Uterus (tissue), 3 donors: ENCODE measurements at regions not wholly inside any gene's neighbourhood (a gene's known extent, or its start where the extent isn't known, plus 50 kb on each side); places are given as distances from the start of the nearest gene placed in this dataset.

Source experiments
- DNase-seq, 2 donors: peaks; one replicate each; pipeline ENCODE4 v3.0.0-alpha.2; 2019 to 2020
- H3K27ac ChIP-seq, 2 donors: fragments of 200-600 bp; sonication (generic); 1 replicate in 1 of 2; 2 replicates in 1 of 2; pipeline ENCODE4 v1.5.1; 2016 to 2018
- H3K27me3 ChIP-seq, 2 donors: fragments of 200-600 bp; sonication (generic); one replicate each; pipeline ENCODE4 v1.5.1; 2018 to 2019; ENCODE audit warnings: control low read depth in 1 of 2
- H3K36me3 ChIP-seq, 2 donors: fragments of 200-600 bp; sonication (generic); one replicate each; pipeline ENCODE4 v1.5.1; 2019; ENCODE audit warnings: control low read depth in 1 of 2
- H3K4me1 ChIP-seq, 2 donors: fragments of 200-600 bp; sonication (generic); one replicate each; pipeline ENCODE4 v1.5.1; 2018 to 2019; ENCODE audit warnings: control low read depth in 1 of 2
- H3K4me3 ChIP-seq, 2 donors: fragments of 200-600 bp; sonication (generic); 1 replicate in 1 of 2; 2 replicates in 1 of 2; pipeline ENCODE4 v1.5.1; 2018 to 2019; ENCODE audit warnings: mild to moderate bottlenecking in 1 of 2
- H3K9me3 ChIP-seq, 2 donors: fragments of 200-600 bp; sonication (generic); one replicate each; pipeline ENCODE4 v1.5.1; 2019; ENCODE audit warnings: control low read depth in 1 of 2
- CTCF ChIP-seq, 4 experiments: fragments of 200-600 bp in 2 of 4; fragments of 450-650 bp in 2 of 4; sonication (generic) in 2 of 4; IDR thresholded peaks; one replicate each; pipeline ENCODE4 v1.5.1; 2016 to 2019; ENCODE audit warnings: antibody characterized with exemption in 4 of 4, mild to moderate bottlenecking in 2 of 4, moderate library complexity in 1 of 4
- POLR2A ChIP-seq, 2 donors: fragments of 450-650 bp; IDR thresholded peaks; one replicate each; pipeline ENCODE4 v1.6.1; 2016; ENCODE audit warnings: antibody characterized with exemption in 2 of 2, mild to moderate bottlenecking in 1 of 2, moderate library complexity in 1 of 2
- intact Hi-C: fragments of 100-400 bp; cut with DNase I; formaldehyde crosslinking; loops from one replicate; pipeline ENCODE4 v1.15.1; 2023; ENCODE audit warnings: low total_unique reads
- donor health status: DM: yes; HTN: yes; CAD: no.

- Histone ChIP-seq H3K4me1 (no peaks in the 10 kb centered on the region), H3K27me3 (no peaks in the 10 kb centered on the region), H3K9me3 (no peaks in the 10 kb centered on the region), H3K36me3 (no peaks in the 10 kb centered on the region), H3K27ac (no peak overlapping the region), H3K4me3 (no peak overlapping the region)
- TF ChIP-seq CTCF (IDR thresholded peaks at IDR 0.05) (no peak), POLR2A (IDR thresholded peaks at IDR 0.05) (no peak)
- intact Hi-C loops, result no loop called here
- DNase-seq, result no peak
Measured at GRCh38 chr6:4587171-4587570, 189.0 kb upstream of the CDYL start.

GRCh38 chr6:4586469-4586859 is 189.7 kb upstream of the CDYL start:
- no peaks in the 10 kb centered on the region for H3K4me1 ChIP-seq
- no peaks in the 10 kb centered on the region for H3K36me3 ChIP-seq
- no peaks in the 10 kb centered on the region for H3K27me3 ChIP-seq
- H3K4me3 ChIP-seq, result no peak overlapping the region
- TF ChIP-seq POLR2A (IDR thresholded peaks at IDR 0.05), result no peak
- TF ChIP-seq CTCF (IDR thresholded peaks at IDR 0.05), result no peak
- H3K9me3 ChIP-seq, result no peaks in the 10 kb centered on the region
- no peak overlapping the region for H3K27ac ChIP-seq
- intact Hi-C loops, result no loop called here
- DNase-seq, result no peak

GRCh38 chr6:4585682-4586468 is 190.3 kb upstream of the CDYL start:
- no peak for DNase-seq
- TF ChIP-seq CTCF (IDR thresholded peaks at IDR 0.05) (no peak), POLR2A (IDR thresholded peaks at IDR 0.05) (no peak)
- H3K27me3 ChIP-seq, result no peaks in the 10 kb centered on the region
- intact Hi-C loops, result no loop called here
- H3K4me1 ChIP-seq, result no peaks in the 10 kb centered on the region
- H3K36me3 ChIP-seq, result no peaks in the 10 kb centered on the region
- no peak overlapping the region for H3K27ac ChIP-seq
- no peaks in the 10 kb centered on the region for H3K9me3 ChIP-seq
- H3K4me3 ChIP-seq, result no peak overlapping the region

GRCh38 chr6:4584801-4585200 is 191.4 kb upstream of the CDYL start:
- Histone ChIP-seq H3K27me3 (no peaks in the 10 kb centered on the region), H3K4me3 (no peak overlapping the region), H3K27ac (no peak overlapping the region), H3K9me3 (no peaks in the 10 kb centered on the region), H3K36me3 (no peaks in the 10 kb centered on the region), H3K4me1 (no peaks in the 10 kb centered on the region)
- no peak for DNase-seq
- intact Hi-C loops, result no loop called here
- TF ChIP-seq CTCF (IDR thresholded peaks at IDR 0.05) (no peak), POLR2A (IDR thresholded peaks at IDR 0.05) (no peak)

GRCh38 chr6:4582506-4583417 is 193.4 kb upstream of the CDYL start:
- Histone ChIP-seq H3K36me3 (no peaks in the 10 kb centered on the region), H3K4me3 (no peak overlapping the region), H3K9me3 (no peaks in the 10 kb centered on the region), H3K27ac (peak overlapping the region in 1 of 2 donors; percentile 25), H3K4me1 (no peaks in the 10 kb centered on the region), H3K27me3 (no peaks in the 10 kb centered on the region)
- TF ChIP-seq POLR2A (IDR thresholded peaks at IDR 0.05), result no peak
- TF ChIP-seq CTCF (IDR thresholded peaks at IDR 0.05), result no peak
- no peak for DNase-seq
- intact Hi-C loops, result no loop called here
